Ecto neural progenitor cell (in vitro differentiated cells): ENCODE measurements at regions not wholly inside any gene's neighbourhood (a gene's known extent, or its start where the extent isn't known, plus 50 kb on each side); places are given as distances from the start of the nearest gene placed in this dataset.

Source experiments
- DNase-seq: peaks from one replicate; pipeline ENCODE4 v3.0.0-alpha.2; 2018; ENCODE audit warnings: low spot score

- DNase-seq = no peak
Observed at GRCh38 chr1:82578086-82578726, 777.5 kb downstream of the ADGRL2 start.

- DNase-seq = no peak
Observed at GRCh38 chr1:82567348-82567747, 766.6 kb downstream of the ADGRL2 start.

- no peak for DNase-seq
Observed at GRCh38 chr1:82565546-82565945, 764.8 kb downstream of the ADGRL2 start.

- no peak for DNase-seq
Observed at GRCh38 chr1:82565146-82565545, 764.4 kb downstream of the ADGRL2 start.

GRCh38 chr1:82564333-82564732 is 763.6 kb downstream of the ADGRL2 start:
- DNase-seq = no peak

- no peak for DNase-seq
Observed at GRCh38 chr1:82562448-82562847, 761.7 kb downstream of the ADGRL2 start.

GRCh38 chr1:82560566-82560965 is 759.8 kb downstream of the ADGRL2 start:
- DNase-seq = no peak

GRCh38 chr1:82555501-82555900 is 754.8 kb downstream of the ADGRL2 start:
- DNase-seq = no peak

GRCh38 chr1:82549841-82550240 is 749.1 kb downstream of the ADGRL2 start:
- no peak for DNase-seq

- DNase-seq = no peak
Observed at GRCh38 chr1:82542766-82543165, 742.0 kb downstream of the ADGRL2 start.

GRCh38 chr1:82542141-82542540 is 741.4 kb downstream of the ADGRL2 start:
- DNase-seq = no peak

- no peak for DNase-seq
Observed at GRCh38 chr1:82540006-82540405, 739.3 kb downstream of the ADGRL2 start.

GRCh38 chr1:82538876-82539275 is 738.1 kb downstream of the ADGRL2 start:
- DNase-seq = no peak

- no peak for DNase-seq
Observed at GRCh38 chr1:82534996-82535395, 734.3 kb downstream of the ADGRL2 start.

GRCh38 chr1:82525378-82525777 is 724.6 kb downstream of the ADGRL2 start:
- DNase-seq = no peak

GRCh38 chr1:82520611-82521010 is 719.9 kb downstream of the ADGRL2 start:
- DNase-seq = no peak

- DNase-seq = peak; percentile 66
Observed at GRCh38 chr1:82517586-82517985, 716.9 kb downstream of the ADGRL2 start.

- no peak for DNase-seq
Observed at GRCh38 chr1:82515650-82516049, 714.9 kb downstream of the ADGRL2 start.

GRCh38 chr1:82511441-82511840 is 710.7 kb downstream of the ADGRL2 start:
- DNase-seq = no peak

- DNase-seq = no peak
Observed at GRCh38 chr1:82510431-82510830, 709.7 kb downstream of the ADGRL2 start.

GRCh38 chr1:82507011-82507410 is 706.3 kb downstream of the ADGRL2 start:
- no peak for DNase-seq

- no peak for DNase-seq
Observed at GRCh38 chr1:82503822-82504221, 703.1 kb downstream of the ADGRL2 start.

GRCh38 chr1:82499022-82499421 is 698.3 kb downstream of the ADGRL2 start:
- DNase-seq = no peak

- no peak for DNase-seq
Observed at GRCh38 chr1:82494117-82494516, 693.4 kb downstream of the ADGRL2 start.

GRCh38 chr1:82492159-82492558 is 691.4 kb downstream of the ADGRL2 start:
- no peak for DNase-seq
